ENCODE measurements at regions not wholly inside any gene's neighbourhood (a gene's known extent, or its start where the extent isn't known, plus 50 kb on each side); places are given as distances from the start of the nearest gene placed in this dataset.
"Not testable (repeated sequence)": the region's sequence is repeated elsewhere in the genome, so short reads cannot be mapped to it uniquely, and the experiment has no call there.

DNA sequence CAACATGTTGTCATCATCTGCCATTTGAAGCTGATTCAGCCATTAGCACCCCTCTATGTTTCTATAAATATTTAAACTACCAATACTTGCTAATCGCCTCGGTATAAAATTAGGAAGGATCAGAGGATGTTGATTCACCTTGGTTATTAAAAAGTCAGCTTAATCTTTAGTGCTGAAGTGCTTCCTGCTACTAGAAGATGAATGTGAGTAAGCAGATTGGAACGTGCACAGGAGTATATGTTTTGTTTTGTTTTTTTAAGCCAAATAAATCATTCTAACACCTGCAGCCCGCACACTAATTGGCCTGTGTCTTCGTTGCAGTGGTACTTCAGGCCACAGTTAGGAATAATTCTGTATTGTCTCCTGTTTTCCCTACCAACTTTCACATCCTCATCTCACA, 485.7 kb downstream of the AJAP1 start:
- intact Hi-C loops (cut with DNase I) = no loop called here
- DNase-seq (ENCODE audit: low spot score in 2 of 2) = no peak

DNA sequence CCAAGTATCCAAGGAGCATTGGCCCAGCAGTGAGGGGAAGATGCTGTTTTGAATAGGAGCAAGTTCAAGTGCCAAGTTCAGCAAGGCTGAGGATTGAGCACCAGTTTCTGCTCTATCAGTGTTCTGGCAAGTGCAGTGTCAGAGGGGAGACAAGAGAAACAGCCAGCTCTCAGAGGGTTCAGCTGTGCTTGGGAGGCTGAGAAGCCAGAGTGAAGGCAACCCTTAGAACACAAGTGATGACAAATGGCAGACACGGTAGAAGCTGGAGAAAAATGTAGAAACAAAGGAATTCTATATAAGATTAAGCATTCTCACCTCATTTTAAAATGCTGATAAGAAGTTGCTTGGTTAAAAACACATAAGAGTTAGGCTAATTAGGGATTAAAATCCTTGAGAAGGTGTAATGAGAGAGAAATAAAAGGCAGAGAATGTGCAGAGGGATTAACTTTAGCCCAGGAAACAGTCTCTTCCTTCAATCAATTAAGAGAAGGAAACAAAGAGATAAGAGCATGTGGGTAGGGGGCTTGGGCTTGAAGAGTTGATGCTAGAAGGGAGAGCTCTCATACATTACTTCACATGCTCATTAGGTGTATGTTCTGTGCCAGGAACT, 475.4 kb downstream of the AJAP1 start:
- no peak overlapping the region for H3K4me3 ChIP-seq
- TF ChIP-seq, protein P1, sequence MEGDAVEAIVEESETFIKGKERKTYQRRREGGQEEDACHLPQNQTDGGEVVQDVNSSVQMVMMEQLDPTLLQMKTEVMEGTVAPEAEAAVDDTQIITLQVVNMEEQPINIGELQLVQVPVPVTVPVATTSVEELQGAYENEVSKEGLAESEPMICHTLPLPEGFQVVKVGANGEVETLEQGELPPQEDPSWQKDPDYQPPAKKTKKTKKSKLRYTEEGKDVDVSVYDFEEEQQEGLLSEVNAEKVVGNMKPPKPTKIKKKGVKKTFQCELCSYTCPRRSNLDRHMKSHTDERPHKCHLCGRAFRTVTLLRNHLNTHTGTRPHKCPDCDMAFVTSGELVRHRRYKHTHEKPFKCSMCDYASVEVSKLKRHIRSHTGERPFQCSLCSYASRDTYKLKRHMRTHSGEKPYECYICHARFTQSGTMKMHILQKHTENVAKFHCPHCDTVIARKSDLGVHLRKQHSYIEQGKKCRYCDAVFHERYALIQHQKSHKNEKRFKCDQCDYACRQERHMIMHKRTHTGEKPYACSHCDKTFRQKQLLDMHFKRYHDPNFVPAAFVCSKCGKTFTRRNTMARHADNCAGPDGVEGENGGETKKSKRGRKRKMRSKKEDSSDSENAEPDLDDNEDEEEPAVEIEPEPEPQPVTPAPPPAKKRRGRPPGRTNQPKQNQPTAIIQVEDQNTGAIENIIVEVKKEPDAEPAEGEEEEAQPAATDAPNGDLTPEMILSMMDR (IDR thresholded peaks at IDR 0.05) = no peak
- no peak for DNase-seq (ENCODE audit: low spot score in 2 of 2)
- H3K9me3 ChIP-seq = no peaks in the 10 kb centered on the region
- no peaks in the 10 kb centered on the region for H3K4me1 ChIP-seq
- H3K36me3 ChIP-seq = no peaks in the 10 kb centered on the region
- H3K27me3 ChIP-seq = no peaks in the 10 kb centered on the region
- intact Hi-C loops (cut with DNase I) = no loop called here
- no peak overlapping the region for H3K27ac ChIP-seq

More for the DNA sequence above, 485.7 kb downstream of the AJAP1 start:
- Histone ChIP-seq H3K27me3 (no peaks in the 10 kb centered on the region), H3K4me1 (no peaks in the 10 kb centered on the region), H3K9me3 (no peaks in the 10 kb centered on the region), H3K36me3 (no peaks in the 10 kb centered on the region), H3K27ac (no peak overlapping the region), H3K4me3 (no peak overlapping the region)
- TF ChIP-seq, protein P1 (IDR thresholded peaks at IDR 0.05) = no peak

DNA sequence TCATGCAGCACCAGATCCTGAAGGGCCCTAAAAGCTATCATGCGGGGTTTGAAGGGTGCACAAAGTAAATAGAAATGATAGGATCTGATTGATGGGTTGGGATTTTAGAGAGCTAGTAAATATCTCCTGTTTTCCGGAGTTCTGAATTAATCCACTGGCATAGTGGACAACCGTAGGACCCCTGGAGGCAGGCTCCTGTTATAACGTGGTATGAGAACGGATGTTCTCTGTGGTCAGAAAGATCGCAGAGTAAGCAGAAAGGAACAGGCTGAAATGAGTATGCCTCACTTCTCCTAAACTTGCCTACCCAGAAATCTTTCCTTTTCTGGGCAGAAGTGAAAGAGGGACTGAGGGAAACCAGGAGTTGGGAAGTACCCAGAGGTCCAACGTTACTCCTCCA, 470.8 kb downstream of the AJAP1 start:
- no peaks in the 10 kb centered on the region for H3K36me3 ChIP-seq
- TF ChIP-seq, protein P1 (IDR thresholded peaks at IDR 0.05) = no peak
- intact Hi-C loops (cut with DNase I) = no loop called here
- no peak for DNase-seq (ENCODE audit: low spot score in 2 of 2)
- no peak overlapping the region for H3K4me3 ChIP-seq
- H3K27ac ChIP-seq = no peak overlapping the region
- H3K4me1 ChIP-seq = no peaks in the 10 kb centered on the region
- H3K27me3 ChIP-seq = no peaks in the 10 kb centered on the region
- no peaks in the 10 kb centered on the region for H3K9me3 ChIP-seq

DNA sequence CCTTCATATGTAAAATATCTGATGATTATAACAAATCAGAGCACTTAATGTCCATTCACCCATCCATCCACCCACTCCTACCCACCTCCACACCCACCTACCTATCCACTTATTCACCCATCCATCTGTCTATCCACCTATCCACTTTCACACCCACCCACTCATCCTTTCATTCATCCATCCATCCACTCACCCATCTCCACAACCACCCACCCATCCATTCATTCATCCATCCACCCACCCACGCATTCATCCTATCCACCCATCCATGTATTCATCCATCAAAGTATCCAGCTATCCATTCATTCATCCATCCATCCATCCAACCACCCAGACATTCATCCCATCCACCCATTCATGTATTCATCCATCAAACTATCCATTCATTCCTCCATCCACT, 466.1 kb downstream of the AJAP1 start:
- no peak overlapping the region for H3K27ac ChIP-seq
- DNase-seq (ENCODE audit: low spot score in 2 of 2) = no peak
- TF ChIP-seq, protein P1 (IDR thresholded peaks at IDR 0.05) = no peak
- H3K4me1 ChIP-seq = no peaks in the 10 kb centered on the region
- H3K9me3 ChIP-seq = no peaks in the 10 kb centered on the region
- no peaks in the 10 kb centered on the region for H3K27me3 ChIP-seq
- H3K4me3 ChIP-seq = no peak overlapping the region
- intact Hi-C loops (cut with DNase I) = no loop called here
- no peaks in the 10 kb centered on the region for H3K36me3 ChIP-seq

DNA sequence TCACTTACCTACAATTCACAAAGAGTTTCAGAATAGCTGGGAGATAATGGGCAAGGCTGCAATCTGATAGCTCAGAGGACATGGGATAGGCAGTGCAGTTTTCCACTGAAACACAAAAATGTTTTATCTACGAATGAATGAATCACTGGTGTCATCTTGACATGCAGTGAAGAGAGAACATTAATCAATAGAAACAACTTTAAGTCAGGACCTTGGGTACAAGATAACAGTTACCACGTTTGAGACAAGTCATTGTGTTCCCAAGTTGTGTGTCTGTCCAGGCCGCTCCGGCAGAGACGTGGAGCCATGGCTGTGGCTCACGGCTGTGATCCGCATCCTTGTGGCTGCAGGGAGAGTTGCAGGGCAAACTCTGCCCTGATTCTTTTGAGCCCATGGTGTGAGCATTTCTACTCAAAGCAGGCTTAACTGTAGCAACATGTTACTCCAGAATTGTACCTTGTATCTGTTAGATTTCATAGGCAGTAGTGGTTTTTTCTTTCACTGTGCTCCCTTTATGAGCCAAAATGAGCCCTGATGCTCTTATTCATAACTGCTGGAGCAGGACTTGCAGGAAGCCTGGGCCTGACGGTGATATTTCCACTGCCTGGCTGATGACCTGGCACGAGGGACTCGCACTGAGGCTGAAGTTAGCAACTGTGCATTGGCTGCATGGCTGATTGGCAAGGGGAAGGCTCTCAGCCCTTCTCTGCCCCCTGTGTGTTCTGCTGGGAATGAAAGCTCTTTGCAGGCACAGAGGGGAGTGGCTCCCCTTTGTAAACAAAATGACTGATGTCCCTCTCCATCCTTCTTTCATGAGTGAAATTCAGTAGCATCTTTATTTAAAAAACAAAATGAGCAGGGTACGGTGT, 465.2 kb downstream of the AJAP1 start:
- DNase-seq (ENCODE audit: low spot score in 2 of 2) = no peak
- H3K36me3 ChIP-seq = no peaks in the 10 kb centered on the region
- intact Hi-C loops (cut with DNase I) = no loop called here
- no peak overlapping the region for H3K27ac ChIP-seq
- H3K9me3 ChIP-seq = no peaks in the 10 kb centered on the region
- no peaks in the 10 kb centered on the region for H3K4me1 ChIP-seq
- TF ChIP-seq, protein P1 (IDR thresholded peaks at IDR 0.05) = no peak
- H3K4me3 ChIP-seq = no peak overlapping the region
- no peaks in the 10 kb centered on the region for H3K27me3 ChIP-seq

DNA sequence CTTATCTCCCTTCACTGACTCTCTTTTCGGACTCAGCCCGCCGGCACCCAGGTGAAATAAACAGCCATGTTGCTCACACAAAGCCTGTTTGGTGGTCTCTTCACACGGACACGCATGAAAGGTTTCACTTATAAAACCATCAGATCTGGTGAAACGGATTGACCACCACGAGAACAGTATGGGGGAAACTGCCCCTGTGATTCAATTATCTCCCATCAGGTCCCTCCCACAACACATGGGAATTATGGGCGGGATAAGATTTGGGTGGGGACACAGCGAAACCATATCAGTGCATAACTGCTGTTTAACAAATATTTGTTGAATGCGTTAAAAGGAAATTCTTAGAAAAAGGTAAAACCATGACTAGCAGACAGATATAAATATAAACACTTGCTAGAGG, 464.4 kb downstream of the AJAP1 start:
- H3K9me3 ChIP-seq; H3K36me3 ChIP-seq; H3K27ac ChIP-seq; H3K4me1 ChIP-seq; H3K4me3 ChIP-seq; intact Hi-C loops (cut with DNase I); H3K27me3 ChIP-seq; DNase-seq (ENCODE audit: low spot score in 2 of 2): not testable (repeated sequence)

DNA sequence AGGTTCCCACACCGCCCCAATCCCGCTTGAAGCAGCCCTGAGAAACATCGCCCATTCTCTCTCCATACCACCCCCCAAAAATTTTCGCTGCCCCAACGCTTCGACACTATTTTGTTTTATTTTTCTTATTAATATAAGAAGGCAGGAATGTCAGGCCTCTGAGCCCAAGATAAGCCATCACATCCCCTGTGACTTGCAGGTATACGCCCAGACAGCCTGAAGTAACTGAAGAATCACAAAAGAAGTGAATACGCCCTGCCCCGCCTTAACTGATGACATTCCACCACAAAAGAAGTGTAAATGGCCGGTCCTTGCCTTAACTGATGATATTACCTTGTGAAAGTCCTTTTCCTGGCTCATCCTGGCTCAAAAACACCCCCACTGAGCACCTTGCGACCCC, 463.9 kb downstream of the AJAP1 start:
- DNase-seq (ENCODE audit: low spot score in 2 of 2); H3K27ac ChIP-seq; H3K9me3 ChIP-seq; H3K27me3 ChIP-seq; H3K36me3 ChIP-seq; H3K4me1 ChIP-seq; H3K4me3 ChIP-seq; intact Hi-C loops (cut with DNase I): not testable (repeated sequence)
